ENCODE measurements at regions not wholly inside any gene's neighbourhood (a gene's known extent, or its start where the extent isn't known, plus 50 kb on each side); places are given as distances from the start of the nearest gene placed in this dataset.

DNA sequence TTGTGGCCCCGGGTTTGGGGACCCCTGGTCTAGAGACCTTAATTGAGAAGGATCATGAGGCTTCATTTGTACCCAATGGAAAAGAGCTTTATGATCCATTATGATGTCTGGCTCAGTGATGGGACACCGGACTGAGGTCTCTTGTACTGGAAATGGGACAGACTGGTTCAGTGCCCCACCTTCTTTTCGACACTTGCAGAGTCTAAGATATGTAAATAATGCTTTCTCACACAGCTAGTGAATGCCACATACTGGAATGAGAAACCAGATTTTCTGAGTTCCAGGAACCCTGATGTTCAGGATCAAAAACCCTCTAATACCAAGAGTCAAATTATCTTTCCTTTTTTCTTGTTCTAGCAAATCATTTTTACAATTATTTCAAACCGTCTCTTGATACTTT is 116.3 kb upstream of the ARPP21 start:
- TF ChIP-seq, protein P1, sequence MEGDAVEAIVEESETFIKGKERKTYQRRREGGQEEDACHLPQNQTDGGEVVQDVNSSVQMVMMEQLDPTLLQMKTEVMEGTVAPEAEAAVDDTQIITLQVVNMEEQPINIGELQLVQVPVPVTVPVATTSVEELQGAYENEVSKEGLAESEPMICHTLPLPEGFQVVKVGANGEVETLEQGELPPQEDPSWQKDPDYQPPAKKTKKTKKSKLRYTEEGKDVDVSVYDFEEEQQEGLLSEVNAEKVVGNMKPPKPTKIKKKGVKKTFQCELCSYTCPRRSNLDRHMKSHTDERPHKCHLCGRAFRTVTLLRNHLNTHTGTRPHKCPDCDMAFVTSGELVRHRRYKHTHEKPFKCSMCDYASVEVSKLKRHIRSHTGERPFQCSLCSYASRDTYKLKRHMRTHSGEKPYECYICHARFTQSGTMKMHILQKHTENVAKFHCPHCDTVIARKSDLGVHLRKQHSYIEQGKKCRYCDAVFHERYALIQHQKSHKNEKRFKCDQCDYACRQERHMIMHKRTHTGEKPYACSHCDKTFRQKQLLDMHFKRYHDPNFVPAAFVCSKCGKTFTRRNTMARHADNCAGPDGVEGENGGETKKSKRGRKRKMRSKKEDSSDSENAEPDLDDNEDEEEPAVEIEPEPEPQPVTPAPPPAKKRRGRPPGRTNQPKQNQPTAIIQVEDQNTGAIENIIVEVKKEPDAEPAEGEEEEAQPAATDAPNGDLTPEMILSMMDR (IDR thresholded peaks at IDR 0.05 in 8 of 11, conservative IDR thresholded peaks at IDR 0.05 in 3 of 11) = no peak
- TF ChIP-seq POLR2AphosphoS5 (IDR thresholded peaks at IDR 0.05) = no peak
- WGBS, 5 donors = 79 to 90% (median 82%) methylated on average over 4 of the region's 4 CpGs
- H3K4me1 ChIP-seq = no peaks in the 10 kb centered on the region

DNA sequence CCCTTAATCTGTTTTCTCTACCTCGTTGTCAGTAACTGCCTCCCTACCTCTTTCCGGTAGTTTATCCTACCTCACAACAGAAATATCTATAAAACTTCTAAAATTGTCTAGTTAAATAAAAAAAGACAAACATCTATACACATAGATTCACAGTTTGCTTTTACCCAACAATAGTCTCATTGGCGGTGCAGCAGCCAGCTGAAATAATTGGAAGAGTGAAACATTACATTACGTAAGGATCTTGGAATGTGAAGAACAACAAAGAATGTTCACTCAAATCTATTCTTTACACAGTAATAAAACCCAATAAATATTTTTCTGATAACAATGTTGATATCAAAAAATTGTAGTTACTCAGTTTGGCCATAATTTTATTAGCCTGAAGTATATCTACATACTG is 115.5 kb upstream of the ARPP21 start:
- no peak overlapping the region for H3K27ac ChIP-seq
- H3K27me3 ChIP-seq (replicated peaks in 1 of 7) = no peaks in the 10 kb centered on the region
- no peaks in the 10 kb centered on the region for H3K4me1 ChIP-seq
- H3K4me3 ChIP-seq = no peak overlapping the region
- TF ChIP-seq POLR2A (IDR thresholded peaks at IDR 0.05) = no peak
- DNase-seq = no peak
- no peaks in the 10 kb centered on the region for H3K36me3 ChIP-seq
- H3K9me3 ChIP-seq = no peaks in the 10 kb centered on the region
- WGBS, 5 donors = 84 to 93% (median 88%) methylated on average over 4 of the region's 4 CpGs
- intact Hi-C loops (cut with DNase I; ENCODE audit: low total_unique reads) = no loop called here

More for the DNA sequence above, 116.3 kb upstream of the ARPP21 start:
- DNase-seq = peak; percentile 50
- intact Hi-C loops (cut with DNase I; ENCODE audit: low total_unique reads) = no loop called here
- Histone ChIP-seq H3K4me3 (no peak overlapping the region), H3K9me3 (peaks cover 0 to 3% (median 0%) of the 10 kb centered on the region in 8 donors), H3K27ac (no peak overlapping the region), H3K36me3 (no peaks in the 10 kb centered on the region), H3K27me3 (replicated peaks in 1 of 7) (no peaks in the 10 kb centered on the region)

DNA sequence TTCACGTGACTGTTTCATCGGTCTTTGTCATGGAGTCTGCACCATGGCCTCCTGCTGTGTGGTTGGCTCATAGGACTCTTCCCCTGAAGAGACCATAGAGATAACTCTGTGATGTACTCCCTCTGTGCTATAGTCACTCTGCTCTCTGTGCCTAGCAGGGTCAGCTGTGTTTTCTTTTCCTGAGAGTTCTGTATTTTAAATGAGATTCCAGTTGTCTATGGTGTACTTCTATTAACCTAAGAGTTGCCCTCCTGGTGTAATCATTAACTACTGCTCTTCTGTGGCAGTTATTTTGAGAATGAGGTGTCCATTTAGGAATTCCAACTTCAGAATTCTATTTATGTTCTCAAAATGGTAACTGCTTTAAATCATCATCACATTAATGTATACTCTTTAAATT is 114.5 kb upstream of the ARPP21 start:
- Histone ChIP-seq H3K4me1 (no peaks in the 10 kb centered on the region), H3K4me3 (no peak overlapping the region), H3K36me3 (no peaks in the 10 kb centered on the region), H3K27me3 (replicated peaks in 1 of 7) (no peaks in the 10 kb centered on the region), H3K9me3 (no peaks in the 10 kb centered on the region), H3K27ac (no peak overlapping the region)
- TF ChIP-seq POLR2A (IDR thresholded peaks at IDR 0.05) (no peak), POLR2AphosphoS5 (IDR thresholded peaks at IDR 0.05) (no peak)
- TF ChIP-seq, protein P1 (IDR thresholded peaks at IDR 0.05 in 8 of 11, conservative IDR thresholded peaks at IDR 0.05 in 3 of 11) = no peak
- intact Hi-C loops (cut with DNase I; ENCODE audit: low total_unique reads) = no loop called here
- 89 to 95% (median 90%) methylated on average over 2 of the region's 2 CpGs for WGBS, 5 donors
- no peak for DNase-seq

DNA sequence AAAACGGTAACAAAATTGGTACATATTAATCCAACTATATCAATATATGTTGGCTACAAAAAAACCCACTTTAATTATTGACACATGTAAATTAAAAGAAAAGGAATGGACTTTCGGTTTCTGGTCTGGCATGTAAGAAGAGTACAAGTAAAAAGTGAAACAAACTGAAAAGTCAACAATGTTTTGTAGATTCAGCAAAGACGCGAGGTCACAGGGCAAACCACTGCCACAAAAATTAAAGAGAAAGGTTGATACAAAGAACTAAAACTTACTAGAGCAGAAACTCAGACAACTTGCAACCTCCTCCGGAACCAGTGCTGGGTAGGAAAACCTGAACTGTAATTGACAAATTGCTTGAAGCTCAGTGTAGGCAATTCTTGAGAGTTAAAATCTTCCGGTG is 110.6 kb upstream of the ARPP21 start:
- no peak overlapping the region for H3K4me3 ChIP-seq
- intact Hi-C loops (cut with DNase I; ENCODE audit: low total_unique reads) = no loop called here
- no peaks in the 10 kb centered on the region for H3K4me1 ChIP-seq
- H3K27ac ChIP-seq = no peak overlapping the region
- WGBS, 5 donors = 77 to 87% (median 82%) methylated on average over 6 of the region's 6 CpGs
- H3K36me3 ChIP-seq = no peaks in the 10 kb centered on the region
- no peaks in the 10 kb centered on the region for H3K9me3 ChIP-seq
- H3K27me3 ChIP-seq (replicated peaks in 1 of 7) = no peaks in the 10 kb centered on the region
- DNase-seq = no peak
- TF ChIP-seq, protein P1 (IDR thresholded peaks at IDR 0.05 in 8 of 11, conservative IDR thresholded peaks at IDR 0.05 in 3 of 11) = no peak
- no peak for TF ChIP-seq POLR2A (IDR thresholded peaks at IDR 0.05)
- TF ChIP-seq POLR2AphosphoS5 (IDR thresholded peaks at IDR 0.05) = no peak

DNA sequence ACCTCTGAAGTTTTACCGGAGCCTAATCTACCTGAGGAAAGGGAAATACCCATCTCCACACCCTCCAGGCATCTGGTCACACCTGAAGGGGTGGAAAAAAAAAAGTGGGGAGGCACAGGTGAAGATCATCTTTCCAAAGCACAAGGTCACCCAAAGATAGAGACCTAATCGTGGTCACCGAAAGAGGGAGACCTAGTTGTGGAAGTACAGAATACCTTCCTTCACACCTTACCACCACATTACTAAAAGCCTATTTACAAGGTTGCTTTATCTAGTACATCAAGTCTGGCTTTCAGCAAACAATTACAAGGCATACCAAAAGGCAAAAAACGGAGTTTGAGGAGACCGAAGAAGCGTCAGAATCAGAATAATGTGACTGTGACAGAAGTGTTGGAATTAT is 110.0 kb upstream of the ARPP21 start:
- TF ChIP-seq POLR2AphosphoS5 (IDR thresholded peaks at IDR 0.05) (no peak), POLR2A (IDR thresholded peaks at IDR 0.05) (no peak)
- TF ChIP-seq, protein P1 (IDR thresholded peaks at IDR 0.05 in 8 of 11, conservative IDR thresholded peaks at IDR 0.05 in 3 of 11) = no peak
- H3K4me3 ChIP-seq = no peak overlapping the region
- no peaks in the 10 kb centered on the region for H3K4me1 ChIP-seq
- H3K27ac ChIP-seq = no peak overlapping the region
- 86 to 95% (median 91%) methylated on average over 6 of the region's 6 CpGs for WGBS, 5 donors
- H3K27me3 ChIP-seq (replicated peaks in 1 of 7) = no peaks in the 10 kb centered on the region
- intact Hi-C loops (cut with DNase I; ENCODE audit: low total_unique reads) = no loop called here
- no peaks in the 10 kb centered on the region for H3K36me3 ChIP-seq
- DNase-seq = no peak
- H3K9me3 ChIP-seq = no peaks in the 10 kb centered on the region

All from spleen (tissue), 11 donors.